GM12878 (cell line): ENCODE measurements at regions not wholly inside any gene's neighbourhood (a gene's known extent, or its start where the extent isn't known, plus 50 kb on each side); places are given as distances from the start of the nearest gene placed in this dataset.

Experiments used
- POLR2A ChIP-seq: IDR thresholded peaks from 2 replicates; pipeline ENCODE4 v1.6.1; 2011; ENCODE audit warnings: low read depth, mild to moderate bottlenecking, low read length
- TF ChIP-seq, protein P1 (sequence below): IDR thresholded peaks from 2 replicates; pipeline ENCODE4 v1.6.1; 2012; ENCODE audit warnings: low read depth, low read length, improper control_type of control experiment
- TF ChIP-seq, protein P2 (sequence below), 3 experiments: IDR thresholded peaks in 2 of 3; conservative IDR thresholded peaks in 1 of 3; 2 replicates each; pipeline ENCODE4 v1.5.1; 2011; ENCODE audit warnings: low read depth in 3 of 3, low read length in 3 of 3, mild to moderate bottlenecking in 3 of 3, control low read depth in 2 of 3, moderate library complexity in 2 of 3, inconsistent platforms in 1 of 3, mixed read lengths in 1 of 3; ENCODE audit not compliant: control insufficient read depth in 2 of 3, insufficient read depth in 1 of 3; ENCODE audit errors: extremely low read depth in 1 of 3

DNA sequence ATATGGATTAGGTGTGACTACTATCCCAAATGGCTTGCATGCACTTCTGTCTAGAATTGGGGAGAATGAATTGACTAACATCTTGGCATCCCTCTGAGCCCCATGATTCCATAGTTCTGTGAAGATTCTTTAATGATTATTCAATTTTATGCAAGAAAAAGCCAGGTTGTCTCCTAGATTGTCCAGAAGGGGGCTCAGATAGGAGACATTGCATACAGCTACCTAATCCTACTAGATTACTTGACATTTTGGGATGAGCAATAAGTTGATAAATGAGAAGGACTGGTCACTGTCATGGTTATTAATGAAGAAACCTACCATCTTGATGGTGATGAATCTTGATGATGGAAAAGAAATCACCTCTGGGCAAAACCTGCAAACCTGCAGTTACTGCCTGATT is 117.0 kb downstream of the CARTPT start:
- TF ChIP-seq, protein P1, sequence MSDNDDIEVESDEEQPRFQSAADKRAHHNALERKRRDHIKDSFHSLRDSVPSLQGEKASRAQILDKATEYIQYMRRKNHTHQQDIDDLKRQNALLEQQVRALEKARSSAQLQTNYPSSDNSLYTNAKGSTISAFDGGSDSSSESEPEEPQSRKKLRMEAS: no peak
- no peak for TF ChIP-seq POLR2A
- TF ChIP-seq, protein P2, sequence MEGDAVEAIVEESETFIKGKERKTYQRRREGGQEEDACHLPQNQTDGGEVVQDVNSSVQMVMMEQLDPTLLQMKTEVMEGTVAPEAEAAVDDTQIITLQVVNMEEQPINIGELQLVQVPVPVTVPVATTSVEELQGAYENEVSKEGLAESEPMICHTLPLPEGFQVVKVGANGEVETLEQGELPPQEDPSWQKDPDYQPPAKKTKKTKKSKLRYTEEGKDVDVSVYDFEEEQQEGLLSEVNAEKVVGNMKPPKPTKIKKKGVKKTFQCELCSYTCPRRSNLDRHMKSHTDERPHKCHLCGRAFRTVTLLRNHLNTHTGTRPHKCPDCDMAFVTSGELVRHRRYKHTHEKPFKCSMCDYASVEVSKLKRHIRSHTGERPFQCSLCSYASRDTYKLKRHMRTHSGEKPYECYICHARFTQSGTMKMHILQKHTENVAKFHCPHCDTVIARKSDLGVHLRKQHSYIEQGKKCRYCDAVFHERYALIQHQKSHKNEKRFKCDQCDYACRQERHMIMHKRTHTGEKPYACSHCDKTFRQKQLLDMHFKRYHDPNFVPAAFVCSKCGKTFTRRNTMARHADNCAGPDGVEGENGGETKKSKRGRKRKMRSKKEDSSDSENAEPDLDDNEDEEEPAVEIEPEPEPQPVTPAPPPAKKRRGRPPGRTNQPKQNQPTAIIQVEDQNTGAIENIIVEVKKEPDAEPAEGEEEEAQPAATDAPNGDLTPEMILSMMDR (IDR thresholded peaks at IDR 0.05 in 2 of 3, conservative IDR thresholded peaks at IDR 0.05 in 1 of 3; ENCODE audit: control insufficient read depth in 2 of 3, extremely low read depth in 1 of 3, insufficient read depth in 1 of 3, low read depth in 3 of 3, low read length in 3 of 3): no peak
